GM12878 (cell line): ENCODE measurements at regions not wholly inside any gene's neighbourhood (a gene's known extent, or its start where the extent isn't known, plus 50 kb on each side); places are given as distances from the start of the nearest gene placed in this dataset.

ENCODE experiments used
- ATAC-seq: fragments of 200-7000 bp; cut with Tn5 transposase; 3 replicates; pipeline ENCODE4 v1.9.1; 2020; ENCODE audit warnings: mild to moderate bottlenecking, moderate library complexity
- BruUV-seq: library from RNA; stranded (reverse); fragments of 400-500 nt; replicated peaks from 2 replicates; lab custom pipeline; 2021; lab: Mats Ljungman, UMichigan
- CTCF ChIA-PET: fragments of 300-600 bp; sonication (Branson Sonifier 250); formaldehyde crosslinking; extraction: SDS; loops from one replicate; lab custom pipeline; 2021; ENCODE audit warnings: inconsistent platforms; lab: Yijun Ruan, JAX
- POLR2A ChIA-PET: fragments of 350-600 bp; formaldehyde crosslinking; extraction: SDS; loops from one replicate; lab custom pipeline; 2021; ENCODE audit warnings: inconsistent platforms; lab: Charles Lee
- RAD21 ChIA-PET: fragments of 300-600 bp; sonication (Branson Sonifier 250); formaldehyde crosslinking; loops from one replicate; lab custom pipeline; 2023; ENCODE audit warnings: antibody characterized with exemption; ENCODE audit not compliant: unreplicated experiment; lab: Charles Lee
- SMC1A ChIA-PET: fragments of 300-600 bp; sonication (Branson Sonifier 250); formaldehyde crosslinking; loops from one replicate; lab custom pipeline; 2023; ENCODE audit not compliant: unreplicated experiment, uncharacterized antibody; lab: Charles Lee
- DNase-seq: peaks from one replicate; pipeline ENCODE4 v3.0.0-alpha.2; 2011; ENCODE audit warnings: low read depth, low spot score
- FAIRE-seq: peaks from 3 replicates; lab custom pipeline; 2011; peaks lifted over from hg19 to GRCh38; lab: Jason Lieb, UNC
- H2AFZ ChIP-seq: 2 replicates; pipeline ENCODE4 v1.6.0; 2011; ENCODE audit warnings: low read depth, low read length, control low read depth; ENCODE audit not compliant: control insufficient read depth
- H3K27ac ChIP-seq: 2 replicates; pipeline ENCODE4 v1.5.1; 2011; ENCODE audit warnings: control low read depth; ENCODE audit not compliant: control insufficient read depth, insufficient read depth
- H3K27me3 ChIP-seq, 2 experiments: replicated peaks in 1 of 2; 2 replicates each; pipeline versions ENCODE4 v1.6.0 to v1.6.1; 2011; ENCODE audit warnings: low read length in 1 of 2; ENCODE audit not compliant: control insufficient read depth in 2 of 2, insufficient read depth in 2 of 2
- H3K36me3 ChIP-seq, 2 experiments: 2 replicates each; pipeline ENCODE4 v1.5.1; 2011; ENCODE audit warnings: low read length in 1 of 2; ENCODE audit not compliant: control insufficient read depth in 2 of 2, insufficient read depth in 2 of 2
- H3K4me1 ChIP-seq: 2 replicates; pipeline ENCODE4 v1.6.1; 2011; ENCODE audit warnings: mild to moderate bottlenecking, low read length, moderate library complexity, mixed read lengths; ENCODE audit not compliant: control insufficient read depth, insufficient read depth
- H3K4me2 ChIP-seq: 2 replicates; pipeline ENCODE4 v1.6.0; 2011; ENCODE audit warnings: control low read depth; ENCODE audit not compliant: control insufficient read depth, insufficient read depth
- H3K4me3 ChIP-seq: fragments of 200-600 bp; sonication (generic); 2 replicates; pipeline ENCODE4 v1.5.1; 2016
- H3K79me2 ChIP-seq: 2 replicates; pipeline ENCODE4 v1.6.0; 2011; ENCODE audit warnings: low read length; ENCODE audit not compliant: control insufficient read depth, insufficient read depth
- H3K9ac ChIP-seq: 2 replicates; pipeline ENCODE4 v1.8.0; 2011; ENCODE audit warnings: low read length, control low read depth, mixed read lengths; ENCODE audit not compliant: control insufficient read depth, insufficient read depth
- H3K9me3 ChIP-seq: replicated peaks from 3 replicates; pipeline ENCODE4 v1.5.1; 2011; ENCODE audit warnings: mild to moderate bottlenecking, low read length; ENCODE audit not compliant: control insufficient read depth, insufficient read depth
- H4K20me1 ChIP-seq: 2 replicates; pipeline ENCODE4 v1.6.0; 2011; ENCODE audit not compliant: control insufficient read depth, insufficient read depth
- CHD4 ChIP-seq: fragments of 200-600 bp; sonication (generic); IDR thresholded peaks from 2 replicates; pipeline ENCODE4 v1.6.1; 2016; ENCODE audit warnings: mild to moderate bottlenecking
- CREM ChIP-seq: IDR thresholded peaks from 2 replicates; pipeline ENCODE4 v1.6.1; 2014; ENCODE audit warnings: antibody characterized with exemption, low read depth
- EED ChIP-seq: sonication (generic); IDR thresholded peaks from 2 replicates; pipeline ENCODE4 v1.6.1; 2016; ENCODE audit warnings: antibody characterized with exemption, low read depth
- FOXK2 ChIP-seq: fragments of 450-650 bp; IDR thresholded peaks from 2 replicates; pipeline ENCODE4 v1.6.1; 2017; ENCODE audit warnings: mild to moderate bottlenecking, moderate library complexity
- HDAC2 ChIP-seq: fragments of 200-600 bp; sonication (generic); IDR thresholded peaks from 2 replicates; pipeline ENCODE4 v1.6.1; 2017
- IKZF1 ChIP-seq: fragments of 450-650 bp; conservative IDR thresholded peaks from 2 replicates; pipeline ENCODE4 v1.6.1; 2017; ENCODE audit warnings: antibody characterized with exemption, mild to moderate bottlenecking
- IRF4 ChIP-seq: IDR thresholded peaks from 2 replicates; pipeline ENCODE4 v1.6.1; 2011; ENCODE audit warnings: low read depth, low read length
- JUNB ChIP-seq: IDR thresholded peaks from 2 replicates; pipeline ENCODE4 v1.6.1; 2016; ENCODE audit warnings: antibody characterized with exemption, mild to moderate bottlenecking
- KAT2A ChIP-seq: conservative IDR thresholded peaks from 2 replicates; pipeline ENCODE4 v1.6.1; 2011; ENCODE audit warnings: low read depth, low read length; ENCODE audit not compliant: control insufficient read depth
- NFXL1 ChIP-seq: fragments of 450-650 bp; IDR thresholded peaks from 2 replicates; pipeline ENCODE4 v1.6.1; 2017; ENCODE audit warnings: antibody characterized with exemption, mild to moderate bottlenecking, borderline replicate concordance
- POLR2A ChIP-seq: IDR thresholded peaks from 2 replicates; pipeline ENCODE4 v1.6.1; 2011; ENCODE audit warnings: low read depth, mild to moderate bottlenecking, low read length
- RBBP5 ChIP-seq: fragments of 200-600 bp; sonication (generic); conservative IDR thresholded peaks from 2 replicates; pipeline ENCODE4 v1.6.1; 2016
- SMAD5 ChIP-seq: IDR thresholded peaks from 2 replicates; pipeline ENCODE4 v1.6.1; 2016; ENCODE audit warnings: antibody characterized with exemption, low read depth
- TCF3 ChIP-seq: IDR thresholded peaks from 2 replicates; pipeline ENCODE4 v1.6.1; 2012; ENCODE audit warnings: low read depth, mild to moderate bottlenecking, low read length, borderline replicate concordance; ENCODE audit not compliant: insufficient read depth
- ZBED1 ChIP-seq: IDR thresholded peaks from 2 replicates; pipeline ENCODE4 v1.6.1; 2016; ENCODE audit warnings: borderline replicate concordance
- WGBS: methylation state at CpG from one replicate; pipeline ENCODE4 v1.1.6; 2016; ENCODE audit warnings: low lambda C conversion rate; ENCODE audit not compliant: insufficient replicate concordance, insufficient coverage; ENCODE audit errors: missing lambda C conversion rate; 5-methylcytosine and 5-hydroxymethylcytosine counted together
- in situ Hi-C: fragments of 300-500 bp; cut with MboI; formaldehyde crosslinking; loops from 9 replicates; pipeline ENCODE4 v1.14.3; 2018; ENCODE audit warnings: mixed read lengths
- intact Hi-C: fragments of 100-400 bp; cut with micrococcal nuclease; formaldehyde crosslinking; loops from one replicate; pipeline ENCODE4 v1.14.2; 2022; ENCODE audit not compliant: unreplicated experiment
- TF ChIP-seq, protein P1 (sequence below): IDR thresholded peaks from 2 replicates; pipeline ENCODE4 v1.6.1; 2011; ENCODE audit warnings: low read depth, mild to moderate bottlenecking, low read length, moderate library complexity, borderline replicate concordance; ENCODE audit errors: extremely low read depth
- TF ChIP-seq, protein P2 (sequence below): fragments of 450-650 bp; IDR thresholded peaks from 2 replicates; pipeline ENCODE4 v1.6.1; 2017; ENCODE audit warnings: mild to moderate bottlenecking, low read depth, inconsistent platforms; ENCODE audit not compliant: poor library complexity, severe bottlenecking
- TF ChIP-seq, protein P3 (sequence below): fragments of 450-650 bp; IDR thresholded peaks from 2 replicates; pipeline ENCODE4 v1.6.1; 2016; ENCODE audit warnings: mild to moderate bottlenecking

DNA sequence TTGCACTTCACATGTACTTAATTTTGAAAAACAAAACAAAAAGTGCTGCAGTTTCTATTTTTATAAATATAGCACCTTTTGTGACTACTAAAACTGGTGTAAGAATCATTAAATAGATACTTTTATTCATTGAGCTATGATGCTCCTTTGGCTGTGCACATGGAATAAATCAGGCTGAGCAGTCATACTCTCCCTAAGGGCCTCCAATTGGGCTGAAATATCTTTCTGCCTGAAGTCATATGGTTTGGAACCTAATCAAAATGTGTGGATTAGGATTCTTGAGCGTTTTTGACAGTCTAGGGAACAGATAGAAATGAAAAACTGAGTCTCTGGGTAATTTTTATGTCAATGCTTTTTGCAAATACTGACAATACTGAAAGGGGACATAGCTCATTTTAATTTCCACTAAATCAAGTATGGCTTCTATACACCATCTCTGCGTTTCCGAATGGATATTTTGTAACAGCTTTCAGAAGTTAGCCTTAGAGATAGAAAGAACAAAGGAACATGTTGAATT lies 392.2 kb upstream of the ROBO1 start:
- H3K36me3 ChIP-seq: no peaks in the 10 kb centered on the region
- no peak overlapping the region for H3K4me2 ChIP-seq
- H3K9me3 ChIP-seq: no peaks in the 10 kb centered on the region
- ChIA-PET RAD21 (no interaction called here), SMC1A (no interaction called here), POLR2A (no interaction called here), CTCF (no interaction called here)
- no TSS peak for BruUV-seq
- in situ Hi-C loops (no loop called here), intact Hi-C loops (no loop called here)
- H2AFZ ChIP-seq: no peak overlapping the region
- no peak for FAIRE-seq
- no peak overlapping the region for H3K27ac ChIP-seq
- WGBS: 17% methylated on average over 3 of the region's 3 CpGs
- H3K4me3 ChIP-seq: no peak overlapping the region
- H3K9ac ChIP-seq: no peak overlapping the region
- H3K79me2 ChIP-seq: no peaks in the 10 kb centered on the region
- no peaks in the 10 kb centered on the region for H4K20me1 ChIP-seq
- no peaks in the 10 kb centered on the region for H3K27me3 ChIP-seq
- DNase-seq: no peak
- TF ChIP-seq IKZF1 (no peak), RBBP5 (no peak), NFXL1 (no peak), HDAC2 (no peak), ZBED1 (no peak)
- no peaks in the 10 kb centered on the region for H3K4me1 ChIP-seq
- ATAC-seq: no peak

DNA sequence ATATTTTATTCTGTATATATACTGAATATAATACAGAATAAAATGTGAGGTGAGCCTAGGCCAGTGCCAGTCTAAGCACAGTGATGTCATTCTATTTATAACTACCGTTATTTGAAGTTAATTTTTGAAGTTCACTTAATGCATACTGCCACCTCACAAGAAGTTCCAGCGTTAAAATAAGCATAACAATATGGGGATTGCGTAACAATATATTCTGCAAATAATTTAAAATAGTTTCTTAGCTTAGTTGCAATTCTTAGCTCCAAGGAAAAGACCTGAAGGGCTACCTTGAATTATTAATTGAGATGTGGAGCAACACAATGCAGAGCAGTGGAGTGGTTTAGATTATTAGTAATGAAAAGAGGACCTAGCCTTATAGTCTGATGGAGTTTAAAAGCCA lies 390.5 kb upstream of the ROBO1 start:
- FAIRE-seq: no peak
- Histone ChIP-seq H3K27me3 (no peaks in the 10 kb centered on the region), H3K79me2 (no peaks in the 10 kb centered on the region), H3K4me3 (no peak overlapping the region), H3K36me3 (no peaks in the 10 kb centered on the region), H3K9me3 (no peaks in the 10 kb centered on the region), H4K20me1 (no peaks in the 10 kb centered on the region), H3K27ac (no peak overlapping the region), H2AFZ (no peak overlapping the region), H3K9ac (no peak overlapping the region), H3K4me2 (no peak overlapping the region), H3K4me1 (no peaks in the 10 kb centered on the region)
- ChIA-PET POLR2A (no interaction called here), CTCF (no interaction called here), RAD21 (no interaction called here), SMC1A (no interaction called here)
- BruUV-seq: no TSS peak
- DNase-seq: no peak
- ATAC-seq: no peak
- intact Hi-C loops: no loop called here
- in situ Hi-C loops: no loop called here
- WGBS: 3% methylated on average over 3 of the region's 3 CpGs
- TF ChIP-seq EED: no peak
- TF ChIP-seq, protein P1, sequence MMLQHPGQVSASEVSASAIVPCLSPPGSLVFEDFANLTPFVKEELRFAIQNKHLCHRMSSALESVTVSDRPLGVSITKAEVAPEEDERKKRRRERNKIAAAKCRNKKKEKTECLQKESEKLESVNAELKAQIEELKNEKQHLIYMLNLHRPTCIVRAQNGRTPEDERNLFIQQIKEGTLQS: no peak
- TF ChIP-seq CHD4: no peak
- TF ChIP-seq IRF4: no peak
- no peak for TF ChIP-seq SMAD5
- no peak for TF ChIP-seq KAT2A
- TF ChIP-seq CREM: no peak
- TF ChIP-seq TCF3: no peak
- TF ChIP-seq, protein P2, sequence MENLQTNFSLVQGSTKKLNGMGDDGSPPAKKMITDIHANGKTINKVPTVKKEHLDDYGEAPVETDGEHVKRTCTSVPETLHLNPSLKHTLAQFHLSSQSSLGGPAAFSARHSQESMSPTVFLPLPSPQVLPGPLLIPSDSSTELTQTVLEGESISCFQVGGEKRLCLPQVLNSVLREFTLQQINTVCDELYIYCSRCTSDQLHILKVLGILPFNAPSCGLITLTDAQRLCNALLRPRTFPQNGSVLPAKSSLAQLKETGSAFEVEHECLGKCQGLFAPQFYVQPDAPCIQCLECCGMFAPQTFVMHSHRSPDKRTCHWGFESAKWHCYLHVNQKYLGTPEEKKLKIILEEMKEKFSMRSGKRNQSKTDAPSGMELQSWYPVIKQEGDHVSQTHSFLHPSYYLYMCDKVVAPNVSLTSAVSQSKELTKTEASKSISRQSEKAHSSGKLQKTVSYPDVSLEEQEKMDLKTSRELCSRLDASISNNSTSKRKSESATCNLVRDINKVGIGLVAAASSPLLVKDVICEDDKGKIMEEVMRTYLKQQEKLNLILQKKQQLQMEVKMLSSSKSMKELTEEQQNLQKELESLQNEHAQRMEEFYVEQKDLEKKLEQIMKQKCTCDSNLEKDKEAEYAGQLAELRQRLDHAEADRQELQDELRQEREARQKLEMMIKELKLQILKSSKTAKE: no peak
- TF ChIP-seq, protein P3, sequence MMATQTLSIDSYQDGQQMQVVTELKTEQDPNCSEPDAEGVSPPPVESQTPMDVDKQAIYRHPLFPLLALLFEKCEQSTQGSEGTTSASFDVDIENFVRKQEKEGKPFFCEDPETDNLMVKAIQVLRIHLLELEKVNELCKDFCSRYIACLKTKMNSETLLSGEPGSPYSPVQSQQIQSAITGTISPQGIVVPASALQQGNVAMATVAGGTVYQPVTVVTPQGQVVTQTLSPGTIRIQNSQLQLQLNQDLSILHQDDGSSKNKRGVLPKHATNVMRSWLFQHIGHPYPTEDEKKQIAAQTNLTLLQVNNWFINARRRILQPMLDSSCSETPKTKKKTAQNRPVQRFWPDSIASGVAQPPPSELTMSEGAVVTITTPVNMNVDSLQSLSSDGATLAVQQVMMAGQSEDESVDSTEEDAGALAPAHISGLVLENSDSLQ: no peak
- TF ChIP-seq POLR2A: no peak
- no peak for TF ChIP-seq FOXK2
- TF ChIP-seq JUNB: no peak
